ENCODE measurements at regions not wholly inside any gene's neighbourhood (a gene's known extent, or its start where the extent isn't known, plus 50 kb on each side); places are given as distances from the start of the nearest gene placed in this dataset.

GRCh38 chr1:224873434-224874369, 55.8 kb upstream of the DNAH14 start (continued):
- no peak for TF ChIP-seq CTCF (tag by site-specific recombination; IDR thresholded peaks at IDR 0.05)
- no peak for TF ChIP-seq ZNF768 (tag by site-specific recombination; IDR thresholded peaks at IDR 0.05)
- TF ChIP-seq ZNF18 (tag by site-specific recombination; IDR thresholded peaks at IDR 0.05), result peak; percentile 59; the same call in 1 of the 2 replicates
- TF ChIP-seq ZXDB (tag by site-specific recombination; IDR thresholded peaks at IDR 0.05), result peak; percentile 71
- no peak for TF ChIP-seq KLF16 (tag by site-specific recombination; IDR thresholded peaks at IDR 0.05)
- TF ChIP-seq YY2 (tag by site-specific recombination; IDR thresholded peaks at IDR 0.05), result no peak
- no peak for TF ChIP-seq ZNF248 (tag by site-specific recombination; IDR thresholded peaks at IDR 0.05)
- no peak for TF ChIP-seq ZNF341 (tag by site-specific recombination; IDR thresholded peaks at IDR 0.05; ENCODE audit: low read depth)
- no peak for TF ChIP-seq ZNF354C (tag by site-specific recombination; IDR thresholded peaks at IDR 0.05; ENCODE audit: borderline replicate concordance, low read depth)
- TF ChIP-seq ZNF366 (tag by site-specific recombination; conservative IDR thresholded peaks at IDR 0.05), result peak; percentile 88
- peak; percentile 46 for TF ChIP-seq PRDM4 (tag by site-specific recombination; IDR thresholded peaks at IDR 0.05)
- no peak for TF ChIP-seq ZNF473 (tag by site-specific recombination; IDR thresholded peaks at IDR 0.05)
- no peak for TF ChIP-seq ZNF623 (tag by site-specific recombination; IDR thresholded peaks at IDR 0.05)
- no peak for TF ChIP-seq ZBTB21 (tag by site-specific recombination; IDR thresholded peaks at IDR 0.05)
- no peak; the same call in 1 of the 2 replicates for TF ChIP-seq ZBTB20 (tag by site-specific recombination; IDR thresholded peaks at IDR 0.05)
- no peak for TF ChIP-seq ZNF280D (tag by site-specific recombination; IDR thresholded peaks at IDR 0.05)
- peak; percentile 11; the same call in 1 of the 2 replicates for TF ChIP-seq SCRT2 (tag by site-specific recombination; IDR thresholded peaks at IDR 0.05)
- no peak for TF ChIP-seq ZNF155 (tag by site-specific recombination; IDR thresholded peaks at IDR 0.05)
- no peak for TF ChIP-seq ZNF16 (tag by site-specific recombination; IDR thresholded peaks at IDR 0.05; ENCODE audit: low read depth)
- TF ChIP-seq ZNF692 (tag by site-specific recombination; IDR thresholded peaks at IDR 0.05), result no peak
- no peak for TF ChIP-seq ZNF114 (tag by site-specific recombination; IDR thresholded peaks at IDR 0.05)
- TF ChIP-seq ZNF133 (tag by site-specific recombination; IDR thresholded peaks at IDR 0.05), result no peak
- TF ChIP-seq ZNF211 (tag by site-specific recombination; IDR thresholded peaks at IDR 0.05; ENCODE audit: low read depth), result no peak
- TF ChIP-seq KLF9 (tag by site-specific recombination; IDR thresholded peaks at IDR 0.05; ENCODE audit: low read depth), result no peak
- no peak; the same call in 1 of the 2 replicates for TF ChIP-seq PATZ1 (tag by site-specific recombination; IDR thresholded peaks at IDR 0.05)
- TF ChIP-seq ZNF138 (tag by site-specific recombination; IDR thresholded peaks at IDR 0.05; ENCODE audit: borderline replicate concordance), result no peak

Measured in HEK293 (cell line).